Endothelial cell of umbilical vein (primary cell): ENCODE measurements at regions not wholly inside any gene's neighbourhood (a gene's known extent, or its start where the extent isn't known, plus 50 kb on each side); places are given as distances from the start of the nearest gene placed in this dataset.

Experiments used
- BruUV-seq: library from RNA; stranded (reverse); fragments of 400-500 nt; replicated peaks from 2 replicates; lab custom pipeline; 2021; lab: Mats Ljungman, UMichigan
- CTCF ChIA-PET: fragments of 300-600, 350-600 bp; sonication (Branson Sonifier 250); formaldehyde crosslinking; loops from one replicate; lab custom pipeline; 2021; ENCODE audit warnings: antibody characterized with exemption, inconsistent platforms; lab: Charles Lee
- POLR2A ChIA-PET: fragments of 300-600, 350-600 bp; sonication (Branson Sonifier 250); formaldehyde crosslinking; loops from one replicate; lab custom pipeline; 2021; ENCODE audit warnings: antibody characterized with exemption, inconsistent platforms; lab: Charles Lee
- DNase-seq: peaks from one replicate; pipeline ENCODE4 v3.0.0-alpha.2; 2011; ENCODE audit warnings: low read depth, low spot score
- FAIRE-seq: peaks from 2 replicates; lab custom pipeline; 2011; peaks lifted over from hg19 to GRCh38; lab: Jason Lieb, UNC
- H2AFZ ChIP-seq: 2 replicates; pipeline ENCODE4 v1.6.0; 2012; ENCODE audit warnings: low read depth, low read length, control low read depth, inconsistent platforms
- H3K27ac ChIP-seq: 2 replicates; pipeline ENCODE4 v1.5.1; 2011; ENCODE audit warnings: low read depth, mild to moderate bottlenecking, control low read depth, low read length, moderate library complexity; ENCODE audit not compliant: insufficient read depth
- H3K27me3 ChIP-seq, 2 experiments: 2 replicates each; pipeline versions ENCODE4 v1.6.0 to v1.6.1; 2011; ENCODE audit warnings: low read length in 2 of 2, mixed read lengths in 1 of 2; ENCODE audit not compliant: control insufficient read depth in 2 of 2, insufficient read depth in 2 of 2
- H3K36me3 ChIP-seq, 2 experiments: 2 replicates in 1 of 2; 3 replicates in 1 of 2; pipeline ENCODE4 v1.5.1; 2011; ENCODE audit warnings: low read length in 2 of 2, mild to moderate bottlenecking in 1 of 2, moderate library complexity in 1 of 2; ENCODE audit not compliant: control insufficient read depth in 2 of 2, insufficient read depth in 2 of 2; ENCODE audit errors: extremely low read depth in 1 of 2
- H3K4me1 ChIP-seq: 3 replicates; pipeline ENCODE4 v1.5.1; 2011; ENCODE audit warnings: mild to moderate bottlenecking, low read length; ENCODE audit not compliant: control insufficient read depth, insufficient read depth; ENCODE audit errors: extremely low read depth
- H3K4me2 ChIP-seq: 2 replicates; pipeline ENCODE4 v1.6.1; 2011; ENCODE audit warnings: low read length, control low read depth, mixed read lengths; ENCODE audit not compliant: insufficient read depth
- H3K4me3 ChIP-seq, 3 experiments: fragments of 200-600 bp in 1 of 3; sonication (generic), shearing (Covaris generic) in 1 of 3; replicated peaks in 1 of 3; 2 replicates each; pipeline ENCODE4 v1.5.1; 2011 to 2016; ENCODE audit warnings: control low read depth in 3 of 3, low read length in 3 of 3, mild to moderate bottlenecking in 2 of 3, inconsistent platforms in 1 of 3, low read depth in 1 of 3, moderate library complexity in 1 of 3; ENCODE audit not compliant: insufficient read depth in 1 of 3
- H3K79me2 ChIP-seq: 2 replicates; pipeline ENCODE4 v1.6.0; 2012; ENCODE audit warnings: low read length, inconsistent platforms; ENCODE audit not compliant: control insufficient read depth, insufficient read depth
- H3K9ac ChIP-seq: replicated peaks from 2 replicates; pipeline ENCODE3; 2011; ENCODE audit warnings: low read length, control low read depth; ENCODE audit not compliant: insufficient read depth; ENCODE audit errors: extremely low read depth
- H3K9me1 ChIP-seq: replicated peaks from 3 replicates; pipeline ENCODE4 v1.6.0; 2011; ENCODE audit warnings: mild to moderate bottlenecking, low read length; ENCODE audit not compliant: control insufficient read depth, insufficient read depth; ENCODE audit errors: extremely low read depth
- H3K9me3 ChIP-seq: replicated peaks from 2 replicates; pipeline ENCODE4 v1.5.1; 2012; ENCODE audit warnings: low read length, inconsistent platforms; ENCODE audit not compliant: control insufficient read depth, insufficient read depth
- H4K20me1 ChIP-seq: replicated peaks from 2 replicates; pipeline ENCODE3; 2011; ENCODE audit warnings: mild to moderate bottlenecking, low read length; ENCODE audit not compliant: control insufficient read depth, insufficient read depth; ENCODE audit errors: extremely low read depth
- CTCF ChIP-seq, 2 donors: IDR thresholded peaks; 1 replicate in 1 of 2; 2 replicates in 1 of 2; pipeline ENCODE4 v1.5.1; 2011; ENCODE audit warnings: low read length in 2 of 2, mild to moderate bottlenecking in 2 of 2, moderate library complexity in 2 of 2, control low read depth in 1 of 2, inconsistent platforms in 1 of 2, low read depth in 1 of 2; ENCODE audit not compliant: insufficient read depth in 1 of 2; ENCODE audit errors: extremely low read depth in 1 of 2
- EZH2 ChIP-seq: IDR thresholded peaks from 2 replicates; pipeline ENCODE4 v1.6.1; 2012; ENCODE audit warnings: borderline replicate concordance, low read depth, mild to moderate bottlenecking, moderate library complexity, low read length, inconsistent platforms; ENCODE audit not compliant: severe bottlenecking
- FOS ChIP-seq: IDR thresholded peaks from 2 replicates; pipeline ENCODE4 v1.6.1; 2011; ENCODE audit warnings: mild to moderate bottlenecking, low read length, moderate library complexity, borderline replicate concordance; ENCODE audit not compliant: insufficient read depth
- GATA2 ChIP-seq: IDR thresholded peaks from 2 replicates; pipeline ENCODE4 v1.7.0; 2011; ENCODE audit warnings: low read depth, mild to moderate bottlenecking, moderate library complexity, mixed read lengths, low read length; ENCODE audit not compliant: insufficient read length, insufficient read depth
- JUN ChIP-seq: IDR thresholded peaks from 2 replicates; pipeline ENCODE4 v1.6.1; 2011; ENCODE audit warnings: borderline replicate concordance, low read depth; ENCODE audit not compliant: insufficient read length, insufficient read depth
- MAX ChIP-seq: IDR thresholded peaks from 2 replicates; pipeline ENCODE4 v1.6.1; 2011; ENCODE audit not compliant: insufficient read depth, insufficient read length
- MYC ChIP-seq: IDR thresholded peaks from one replicate; pipeline ENCODE4 v1.6.1; 2011; ENCODE audit warnings: mild to moderate bottlenecking, low read depth, low read length
- POLR2A ChIP-seq: IDR thresholded peaks from 2 replicates; pipeline ENCODE4 v1.6.1; 2012; ENCODE audit warnings: low read depth, mild to moderate bottlenecking, control low read depth, low read length
- POLR2AphosphoS5 ChIP-seq: IDR thresholded peaks from 2 replicates; pipeline ENCODE4 v1.6.1; 2012; ENCODE audit warnings: low read depth, mild to moderate bottlenecking, control low read depth, low read length, moderate library complexity; ENCODE audit not compliant: insufficient read depth
- dilution Hi-C: fragments of 300-500 bp; cut with MboI; formaldehyde crosslinking; loops from one replicate; pipeline ENCODE4 v1.15.0; 2019; ENCODE audit warnings: low sequenced_read_pairs; ENCODE audit not compliant: extremely low pct_ligation_motif_present
- intact Hi-C: fragments of 100-400 bp; cut with micrococcal nuclease; formaldehyde crosslinking; loops from one replicate; pipeline ENCODE4 v1.10.0; 2022

- intact Hi-C loops = loop anchor here (1.0 kb wide), 4 partner anchors 11 to 113 kb away; no protein-coding TSS in a partner anchor
- Histone ChIP-seq H3K9ac (peak overlapping the region; percentile 97), H3K9me3 (no peaks in the 10 kb centered on the region), H2AFZ (no peak overlapping the region), H3K36me3 (peaks cover 0 to 3% of the 10 kb centered on the region in 2 experiments), H3K79me2 (peaks cover 44% of the 10 kb centered on the region), H3K27ac (peak overlapping the region; percentile 97), H3K27me3 (no peaks in the 10 kb centered on the region), H4K20me1 (no peaks in the 10 kb centered on the region), H3K4me3 (peak overlapping the region in 1 of 3 experiments; percentile 21), H3K9me1 (no peaks in the 10 kb centered on the region), H3K4me2 (peak overlapping the region; percentile 82), H3K4me1 (peaks cover 44% of the 10 kb centered on the region)
- no peak for FAIRE-seq
- TF ChIP-seq FOS (no peak), CTCF (IDR thresholded peaks at IDR 0.05; ENCODE audit: extremely low read depth in 1 of 2, insufficient read depth in 1 of 2, low read depth in 1 of 2, low read length in 2 of 2) (no peak), EZH2 (no peak), POLR2A (no peak), MYC (no peak), GATA2 (no peak), MAX (no peak), POLR2AphosphoS5 (no peak), JUN (no peak)
- ChIA-PET POLR2A (interaction anchor here (1.7 kb wide), 1 partner anchor 12 kb away, joined by 11 read pairs; no protein-coding TSS in a partner anchor), CTCF (interaction anchor here (0.7 to 4.8 kb wide), 7 partner anchors 9 to 261 kb away, joined by 3 to 28 read pairs (median 4); no protein-coding TSS in a partner anchor)
- dilution Hi-C loops = loop anchor here (25.0 kb wide), 1 partner anchor 184 kb away; no protein-coding TSS in a partner anchor
- TSS peak; percentile 70 for BruUV-seq
- DNase-seq = no peak
Measured at GRCh38 chr7:116328161-116328560, 117.8 kb downstream of the TES start.
